Right ventricle myocardium superior (tissue), 1 donor: ENCODE measurements at regions not wholly inside any gene's neighbourhood (a gene's known extent, or its start where the extent isn't known, plus 50 kb on each side); places are given as distances from the start of the nearest gene placed in this dataset.

Experiments
- ATAC-seq: fragments of 200-7000 bp; cut with Tn5 transposase; one replicate; pipeline ENCODE4 v1.9.1; 2020; ENCODE audit warnings: mild to moderate bottlenecking; ENCODE audit not compliant: poor library complexity
- DNase-seq: peaks from one replicate; pipeline ENCODE4 v3.0.0-alpha.2; 2020
- intact Hi-C: fragments of 100-400 bp; cut with DNase I; formaldehyde crosslinking; loops from one replicate; pipeline ENCODE4 v1.11.2; 2022
- donor health status: DM: no; HTN: yes; CAD: no; lungs with severe emphysema.

DNA sequence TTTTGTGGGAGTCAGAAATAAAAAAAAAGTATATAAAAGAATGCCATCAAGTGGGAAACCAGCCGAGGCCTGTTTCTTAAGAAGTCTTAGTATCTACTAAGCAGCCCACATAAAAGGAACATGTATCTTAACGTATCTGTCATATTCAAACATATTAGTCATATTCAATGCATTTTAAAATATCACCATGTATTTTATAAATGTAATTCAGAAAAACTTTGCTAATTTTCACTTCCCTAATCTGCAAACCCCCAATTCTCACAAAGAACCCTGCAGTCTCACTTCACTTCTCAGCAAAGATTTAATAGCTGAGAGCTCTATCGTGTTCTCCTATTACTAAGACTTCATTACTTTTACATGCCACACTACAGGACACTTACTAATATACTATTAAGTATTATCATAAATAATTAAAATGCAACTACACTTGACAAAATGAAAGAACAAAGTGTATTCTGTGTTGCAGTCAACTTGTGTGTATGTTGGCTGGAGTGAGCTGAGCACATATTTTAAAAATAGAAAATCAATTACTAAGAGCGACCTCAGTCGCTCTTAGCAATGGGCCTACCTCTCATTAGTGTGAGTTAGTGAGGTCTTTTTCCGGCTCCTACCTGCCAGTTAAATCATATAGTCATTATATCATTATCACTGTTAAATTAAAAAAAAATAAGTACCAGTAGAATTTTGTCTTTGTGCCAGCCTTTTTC is 484.3 kb downstream of the LMO4 start:
- ATAC-seq (no peak), DNase-seq (no peak)
- intact Hi-C loops = no loop called here

DNA sequence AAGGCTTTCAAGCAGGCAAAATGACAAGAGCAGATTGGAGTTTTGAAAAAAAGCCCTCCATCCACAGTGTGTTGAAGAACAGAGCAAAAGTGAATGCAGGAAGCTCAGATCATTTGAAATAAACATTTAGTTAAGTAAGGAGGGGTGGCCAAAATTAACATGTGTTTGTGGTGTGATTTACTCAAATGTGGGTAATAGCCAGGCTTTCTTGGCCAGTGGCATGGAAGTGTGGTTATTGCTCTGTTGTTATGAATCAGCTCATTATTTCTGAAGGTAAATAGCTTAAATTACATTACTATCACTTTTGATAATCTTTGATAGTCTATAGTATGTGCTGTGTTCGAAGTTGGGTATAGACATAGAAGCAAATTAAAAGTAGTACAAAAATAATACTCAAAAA is 485.9 kb downstream of the LMO4 start:
- intact Hi-C loops = no loop called here
- DNase-seq = no peak
- ATAC-seq = no peak

DNA sequence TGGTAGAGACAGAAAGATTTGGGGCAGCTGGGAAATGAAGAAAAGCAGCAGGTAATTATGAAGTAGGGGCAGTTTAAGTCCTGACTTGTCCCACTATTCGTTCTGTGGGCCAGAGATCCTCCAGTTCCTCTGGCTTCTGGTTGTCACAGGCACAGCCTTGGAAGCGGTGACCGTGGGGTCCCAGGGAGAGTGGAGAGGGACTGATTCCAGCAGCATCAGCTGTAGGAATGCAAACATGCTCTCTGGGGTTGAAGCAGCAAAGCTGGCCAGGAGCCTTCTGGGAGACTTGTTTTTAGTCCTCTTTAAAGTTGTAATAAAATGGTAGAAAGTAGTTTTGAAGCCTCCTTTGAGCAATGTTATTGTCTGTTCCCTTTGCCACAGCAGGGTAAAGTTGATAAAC is 488.0 kb downstream of the LMO4 start:
- intact Hi-C loops = no loop called here
- DNase-seq = no peak
- ATAC-seq = no peak

DNA sequence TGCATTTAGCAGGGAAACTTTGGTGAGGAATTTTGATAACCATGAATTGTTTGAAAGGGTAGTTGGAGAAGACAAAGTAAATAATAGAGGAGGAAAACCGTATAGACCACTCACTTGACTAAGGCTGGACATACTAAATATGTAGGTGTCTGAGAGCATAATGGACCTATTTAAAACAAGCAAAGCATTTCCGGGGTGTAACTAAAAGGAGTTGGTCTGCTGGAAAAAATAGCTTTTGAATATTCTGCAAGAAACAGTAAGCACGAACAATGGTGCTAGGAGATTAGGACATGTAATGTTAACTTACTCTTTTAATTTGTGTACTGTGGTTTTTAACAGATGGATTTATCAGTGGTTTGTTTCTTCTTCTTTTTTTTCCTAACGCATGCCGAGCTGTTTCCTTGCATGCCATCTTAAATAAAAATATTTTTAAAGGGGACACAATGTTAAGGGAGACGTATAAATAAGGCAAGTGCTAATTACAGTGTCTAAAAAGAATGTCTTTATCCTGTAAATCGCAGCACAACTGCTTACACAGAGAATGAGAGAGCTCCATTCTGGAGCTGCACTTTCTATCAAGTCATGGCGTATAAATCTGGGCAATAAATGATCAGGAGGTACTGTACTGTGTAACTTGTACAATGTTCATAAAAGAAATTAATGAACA is 492.1 kb downstream of the LMO4 start:
- DNase-seq (no peak), ATAC-seq (no peak)
- intact Hi-C loops = no loop called here

DNA sequence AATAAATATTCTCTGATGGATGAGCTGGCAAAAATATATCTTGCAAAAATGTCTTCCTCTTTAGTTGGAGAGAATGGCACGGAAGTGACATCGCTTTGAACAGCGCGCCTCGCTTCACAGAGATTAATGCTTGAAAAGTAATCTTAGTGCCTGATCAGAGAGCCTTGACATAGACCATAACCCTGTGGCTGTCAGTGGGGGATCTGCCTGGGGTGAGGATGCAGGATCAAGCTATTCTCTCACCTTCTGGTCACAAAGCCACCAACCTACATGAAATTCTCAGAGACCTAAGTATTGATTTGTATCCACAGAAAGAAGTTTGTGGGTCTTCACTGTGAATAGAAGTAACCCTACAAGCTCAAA is 492.6 kb downstream of the LMO4 start:
- ATAC-seq (no peak), DNase-seq (no peak)
- intact Hi-C loops = no loop called here

DNA sequence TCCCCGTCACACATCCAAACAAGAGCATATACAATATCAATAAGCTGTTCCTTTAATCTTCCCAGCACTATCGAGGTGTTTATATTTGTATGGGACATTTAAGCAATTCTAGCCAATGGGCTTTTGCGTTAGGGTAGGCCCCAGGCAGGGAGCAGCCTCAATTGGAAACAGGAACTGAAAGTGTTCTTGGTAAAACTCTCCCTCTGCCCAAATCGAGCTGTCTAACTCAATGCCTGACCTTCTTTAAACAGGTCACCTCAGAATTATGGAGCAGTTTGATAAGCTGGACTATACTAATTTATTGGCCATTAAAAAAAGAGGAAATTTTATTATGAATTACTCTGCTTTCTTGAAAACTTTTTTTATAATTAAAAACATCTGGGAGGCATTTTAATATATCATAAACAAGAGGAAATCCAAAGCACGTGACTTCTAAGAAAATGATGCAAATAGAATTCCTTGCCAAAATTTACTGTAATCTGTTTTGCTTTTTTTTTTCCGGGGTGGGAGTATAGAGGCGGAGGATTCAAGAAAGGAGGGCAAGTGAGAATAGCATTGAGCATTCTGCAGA is 498.1 kb downstream of the LMO4 start:
- ATAC-seq (peak; percentile 96), DNase-seq (peak; percentile 54)
- intact Hi-C loops = no loop called here

DNA sequence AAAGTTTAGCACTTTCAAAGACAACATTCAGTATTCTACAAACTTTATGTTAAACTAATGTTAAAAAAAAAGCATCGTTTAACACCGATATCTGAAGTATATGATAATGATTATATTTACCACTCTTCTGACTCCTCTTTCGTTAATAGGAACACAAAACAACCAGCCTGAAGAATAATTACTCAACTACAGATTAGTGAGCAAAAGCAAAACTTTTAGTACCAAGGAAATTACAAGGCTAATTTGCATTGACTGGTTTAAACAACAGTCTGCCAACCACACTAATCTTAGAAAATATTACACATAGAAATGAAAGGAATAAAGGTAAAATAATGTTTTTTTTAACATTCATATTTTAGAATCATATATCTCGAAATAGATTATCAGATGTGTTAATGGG is 500.7 kb downstream of the LMO4 start:
- ATAC-seq (no peak), DNase-seq (no peak)
- intact Hi-C loops = no loop called here

DNA sequence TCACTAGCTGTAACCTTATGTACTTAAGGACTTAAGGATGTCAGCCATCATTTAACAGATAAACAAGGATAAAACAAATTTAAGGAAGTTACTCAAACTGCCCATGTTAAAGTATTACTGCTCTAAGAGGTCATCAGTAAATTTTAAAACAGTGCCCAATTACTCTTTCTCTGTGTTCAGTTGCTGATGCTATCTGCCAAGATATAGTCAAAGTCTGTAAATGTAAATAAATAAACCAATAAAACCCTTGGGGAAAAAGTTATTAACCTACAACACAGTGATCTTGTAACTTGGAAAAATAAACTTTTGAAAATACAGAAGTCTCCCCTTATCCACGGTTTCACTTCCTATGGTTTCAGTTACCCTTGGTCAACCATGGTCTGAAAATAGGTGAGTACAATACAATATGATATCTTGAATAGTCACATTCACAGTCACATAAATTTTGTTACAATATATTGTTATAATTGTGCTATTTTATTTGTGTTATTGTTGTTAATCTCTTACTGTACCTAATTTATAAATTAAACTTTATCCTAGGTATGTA is 501.8 kb downstream of the LMO4 start:
- intact Hi-C loops = no loop called here
- no peak for ATAC-seq

DNA sequence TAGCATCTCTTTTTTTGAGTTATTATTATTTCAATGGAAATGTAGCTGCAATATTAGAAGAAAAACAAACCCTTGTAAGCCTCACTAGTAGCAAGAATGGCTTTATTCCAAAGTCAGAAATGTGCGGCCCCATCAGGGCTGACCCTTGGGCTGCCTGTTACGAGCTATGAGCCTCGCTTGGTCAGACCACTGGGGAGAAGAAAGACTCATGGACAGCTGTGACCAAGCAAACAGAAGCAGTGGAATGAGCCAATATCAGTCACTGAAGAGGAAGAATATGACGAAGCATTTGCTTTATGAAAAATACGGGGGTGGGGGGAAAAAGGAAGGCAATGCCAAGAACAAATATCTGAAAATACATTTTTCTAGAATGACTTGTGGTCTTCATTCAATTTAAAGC is 504.5 kb downstream of the LMO4 start:
- DNase-seq (peak; percentile 43), ATAC-seq (peak; percentile 66)
- intact Hi-C loops = no loop called here

More for the DNA sequence above, 501.8 kb downstream of the LMO4 start:
- no peak for DNase-seq

DNA sequence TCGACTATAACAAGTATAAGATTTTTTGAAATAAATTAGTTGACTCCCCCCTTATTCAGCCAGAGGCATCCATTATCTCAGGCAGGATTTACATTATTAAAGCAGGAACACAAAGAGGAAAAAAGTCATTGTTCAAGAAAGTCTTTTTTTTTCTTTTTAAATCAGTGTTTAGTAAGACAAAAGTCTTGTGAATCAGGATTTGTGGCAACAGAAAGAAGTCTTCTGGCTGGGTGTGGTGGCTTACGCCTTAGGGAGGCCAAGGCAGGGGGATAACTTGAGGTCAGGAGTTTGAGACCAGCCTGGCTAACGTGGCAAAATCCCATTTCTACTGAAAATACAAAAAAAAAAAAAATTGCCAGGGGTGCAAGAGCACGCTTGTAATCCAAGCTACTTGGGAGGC is 505.5 kb downstream of the LMO4 start:
- intact Hi-C loops = no loop called here
- no peak for ATAC-seq
- no peak for DNase-seq

DNA sequence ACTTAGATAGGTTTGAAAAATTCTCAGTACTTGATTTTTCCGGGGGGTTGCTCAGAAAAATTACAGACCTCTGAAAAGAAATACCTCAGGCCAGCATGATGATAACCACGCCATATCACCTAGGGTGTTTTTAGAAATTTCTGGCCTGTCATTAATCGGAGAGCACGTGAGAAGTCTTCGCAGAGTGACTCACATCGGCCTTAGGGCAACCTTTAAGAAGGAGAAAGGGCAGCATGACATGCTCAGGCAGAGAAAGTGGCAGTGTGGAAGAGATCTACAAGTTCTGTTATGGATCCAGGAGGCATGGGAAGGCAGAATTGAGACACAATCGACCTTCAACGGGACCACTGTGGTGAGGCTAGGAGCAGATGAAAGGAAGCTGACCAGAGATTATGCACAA is 506.3 kb downstream of the LMO4 start:
- intact Hi-C loops = no loop called here
- ATAC-seq (no peak), DNase-seq (no peak)

DNA sequence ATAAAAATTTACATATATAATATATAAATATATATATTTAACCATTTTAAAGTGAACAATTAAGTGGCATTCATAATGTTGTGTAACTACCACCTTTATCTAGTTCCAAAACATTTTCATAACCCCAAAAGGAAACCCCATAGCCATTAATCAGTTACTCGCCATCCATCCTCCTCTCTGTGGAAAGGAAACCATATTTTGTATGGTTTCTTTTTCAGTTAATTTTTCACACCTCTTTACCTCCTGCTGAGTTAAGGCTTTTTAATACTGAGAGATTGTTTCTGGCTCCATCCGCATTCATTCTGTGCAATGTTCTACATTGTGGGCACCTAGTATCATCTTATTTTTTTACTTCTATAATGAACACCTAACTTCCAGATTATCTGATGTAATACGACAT is 512.1 kb downstream of the LMO4 start:
- ATAC-seq (no peak), DNase-seq (no peak)
- intact Hi-C loops = no loop called here

DNA sequence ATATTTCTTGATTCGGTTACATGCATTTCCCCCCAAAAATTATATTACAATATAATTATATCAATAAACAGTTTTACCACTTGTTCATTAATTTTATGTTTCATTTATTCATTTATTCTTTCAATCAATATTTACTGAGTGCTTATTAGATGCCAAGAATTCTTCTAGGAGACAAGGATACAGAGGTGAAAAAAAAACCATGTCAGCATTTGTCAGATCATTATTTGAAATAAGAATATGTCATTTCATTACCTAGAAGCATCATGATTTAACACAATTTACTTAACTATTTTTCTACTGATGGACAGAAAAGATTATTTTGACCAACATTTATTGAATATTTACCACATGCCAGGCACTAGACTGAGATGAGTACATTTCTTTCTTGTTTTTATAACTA is 512.7 kb downstream of the LMO4 start:
- ATAC-seq (no peak), DNase-seq (no peak)
- intact Hi-C loops = no loop called here

DNA sequence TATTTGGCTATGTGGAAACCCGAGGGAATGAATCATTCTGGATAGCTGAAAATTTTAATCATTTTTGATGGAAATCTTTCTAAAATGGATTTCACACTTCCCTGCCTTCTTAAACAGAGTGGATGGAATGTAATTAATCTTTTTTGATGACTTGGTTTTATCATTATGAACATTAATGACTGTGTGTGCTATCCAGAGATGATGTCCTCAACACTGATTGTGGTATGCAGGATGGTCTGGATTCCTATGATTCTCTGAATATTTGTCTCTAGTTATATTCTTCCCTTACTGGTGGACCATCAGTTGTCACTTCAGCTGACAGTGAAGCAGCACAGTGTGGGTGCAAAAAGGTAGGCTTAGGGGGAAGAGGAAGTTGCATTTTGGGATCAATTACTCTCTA is 513.5 kb downstream of the LMO4 start:
- no peak for ATAC-seq
- intact Hi-C loops = no loop called here
- DNase-seq = no peak

DNA sequence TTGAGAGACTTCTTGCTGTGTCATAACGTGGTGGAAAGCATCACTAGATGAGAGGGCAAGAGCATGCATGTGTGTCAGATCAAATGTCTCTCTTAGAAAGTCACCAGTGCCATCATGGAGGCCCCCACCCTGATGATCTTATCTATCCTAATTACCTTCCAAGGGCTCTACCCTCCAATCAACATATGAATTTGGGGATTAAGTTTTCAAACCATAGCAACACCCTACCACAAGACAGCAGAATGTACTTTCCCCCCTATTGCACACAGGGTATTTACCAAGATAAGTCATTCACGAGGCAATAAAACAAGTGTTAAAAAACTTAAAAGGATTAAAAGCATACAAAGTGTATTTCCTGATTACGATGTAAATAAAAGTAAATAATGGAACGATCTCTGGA is 515.6 kb downstream of the LMO4 start:
- DNase-seq (no peak), ATAC-seq (no peak)
- intact Hi-C loops = no loop called here

DNA sequence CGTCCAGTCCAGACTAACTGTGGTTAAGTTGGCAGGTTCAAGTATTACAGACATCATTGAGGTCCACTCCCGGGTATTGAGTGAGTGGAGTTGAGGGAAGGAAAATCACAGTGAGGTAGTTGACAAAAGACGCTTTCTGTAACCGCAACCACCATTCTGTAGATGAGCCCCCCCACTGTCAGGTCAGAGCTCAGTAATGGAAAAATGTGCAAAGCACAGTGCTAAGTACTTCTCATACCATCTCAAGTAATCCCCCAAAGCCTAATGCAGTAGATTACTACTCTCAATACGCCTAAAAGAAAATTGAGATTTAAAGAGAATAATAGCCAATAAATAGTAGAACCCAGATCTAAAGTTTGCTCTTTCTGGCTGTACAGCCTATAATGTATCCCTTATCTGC is 522.8 kb downstream of the LMO4 start:
- intact Hi-C loops = no loop called here
- ATAC-seq (no peak), DNase-seq (no peak)

DNA sequence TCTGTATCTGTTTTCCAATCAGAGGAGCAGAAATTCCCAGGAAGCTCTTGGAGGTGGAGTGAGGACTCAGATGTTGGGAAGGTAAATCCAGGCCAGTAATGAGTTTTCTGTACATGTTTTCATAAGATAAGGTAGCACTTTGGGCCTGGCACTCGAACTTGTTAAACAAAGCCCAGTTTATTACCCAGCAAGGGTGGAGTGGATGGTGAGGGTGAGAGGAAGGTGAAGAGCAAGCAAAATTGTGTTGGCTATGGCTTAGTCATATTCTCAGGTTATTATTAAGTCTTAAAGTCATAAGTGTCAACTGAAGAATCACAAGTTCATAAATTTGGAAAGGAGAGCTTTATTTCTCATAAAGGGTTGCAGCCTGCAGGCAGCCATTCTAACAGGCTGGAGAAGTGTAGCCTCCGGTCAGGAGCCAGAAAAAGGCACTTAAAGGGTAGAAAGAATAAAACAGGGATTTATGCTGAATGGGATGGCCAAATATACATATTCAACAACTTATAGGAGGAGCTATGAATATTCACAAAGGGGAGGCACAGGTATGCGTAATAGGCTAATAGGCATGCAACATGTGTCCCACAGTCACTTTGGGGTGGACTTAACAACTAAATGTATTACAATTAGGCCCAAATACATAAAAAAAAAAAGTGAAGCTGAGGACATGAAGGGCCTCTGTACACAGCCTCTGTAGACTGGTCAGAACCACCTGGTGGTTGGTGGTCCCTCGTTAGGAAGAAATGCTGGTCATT is 523.9 kb downstream of the LMO4 start:
- intact Hi-C loops = no loop called here
- no peak for ATAC-seq
- no peak for DNase-seq

DNA sequence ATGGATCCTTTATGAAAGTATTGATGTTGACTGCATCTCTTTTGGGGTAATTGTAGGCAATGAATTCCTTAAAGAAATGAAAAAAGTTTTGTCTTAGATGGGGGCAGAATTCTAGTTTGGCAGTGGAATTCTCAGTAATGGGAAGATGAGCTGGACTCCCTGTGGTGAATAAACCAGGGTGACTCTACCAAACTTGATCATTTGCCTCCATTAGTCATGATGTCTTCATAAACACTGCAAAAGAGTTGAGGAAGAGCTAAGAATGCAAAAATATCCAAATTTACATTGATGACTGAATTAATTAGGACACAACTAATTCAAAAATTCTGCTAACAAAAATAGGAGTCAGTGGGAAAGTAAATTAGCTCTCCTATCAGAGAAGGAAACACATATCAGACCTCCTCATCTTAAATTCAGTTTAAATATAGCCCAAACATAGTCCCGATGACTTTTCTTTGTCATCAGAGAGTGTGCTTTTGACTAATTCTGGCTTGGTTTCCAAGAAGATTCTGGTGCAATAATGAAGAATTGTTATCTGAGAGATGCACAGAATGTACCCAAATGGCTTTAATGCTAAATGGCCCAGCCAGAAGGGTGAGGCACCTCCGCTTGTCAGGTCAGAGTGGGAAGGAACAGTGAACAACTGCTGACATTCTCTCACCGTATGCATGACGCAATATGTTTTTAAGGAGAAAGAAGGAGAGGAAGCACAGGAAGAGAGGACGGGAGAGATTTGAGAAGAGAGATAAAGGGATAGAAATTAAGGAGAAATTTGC is 525.1 kb downstream of the LMO4 start:
- intact Hi-C loops = no loop called here
- ATAC-seq (no peak), DNase-seq (peak; percentile 26)

DNA sequence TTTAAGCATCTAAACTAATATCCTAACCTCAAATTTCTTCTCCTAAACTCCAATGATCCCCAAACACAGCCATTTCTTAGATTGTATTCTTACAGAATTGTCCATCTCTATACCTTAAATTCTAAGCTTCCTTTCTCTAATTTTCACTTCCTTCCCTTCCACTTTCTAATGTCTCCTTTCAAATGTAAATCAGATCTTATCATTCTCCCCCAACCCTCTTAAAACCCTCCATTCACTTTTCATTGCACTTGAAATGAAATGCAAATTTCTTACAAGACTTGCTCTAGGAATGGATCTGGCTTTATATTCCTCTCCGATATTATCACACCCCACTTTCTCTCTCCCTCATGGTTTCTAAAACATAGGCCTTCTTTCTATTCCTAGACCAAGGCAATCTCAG is 534.6 kb downstream of the LMO4 start:
- intact Hi-C loops = no loop called here
- ATAC-seq (no peak), DNase-seq (no peak)
